IMR-90 (cell line): ENCODE measurements at regions not wholly inside any gene's neighbourhood (a gene's known extent, or its start where the extent isn't known, plus 50 kb on each side); places are given as distances from the start of the nearest gene placed in this dataset.

Experiments used
- ATAC-seq: fragments of 200-7000 bp; cut with Tn5 transposase; 2 replicates; pipeline ENCODE4 v1.9.1; 2020; ENCODE audit warnings: low read depth, mild to moderate bottlenecking, moderate library complexity
- BruUV-seq: library from RNA; stranded (reverse); fragments of 400-500 nt; replicated peaks from 2 replicates; lab custom pipeline; 2021; lab: Mats Ljungman, UMichigan
- CTCF ChIA-PET: fragments of 300-600 bp; formaldehyde crosslinking; extraction: SDS; loops from one replicate; lab custom pipeline; 2021; ENCODE audit warnings: antibody characterized with exemption; lab: Yijun Ruan, JAX
- POLR2A ChIA-PET: fragments of 300-600 bp; sonication (Branson Sonifier 250); formaldehyde crosslinking; loops from one replicate; lab custom pipeline; 2022; ENCODE audit warnings: antibody characterized with exemption; ENCODE audit not compliant: unreplicated experiment; lab: Charles Lee
- DNase-seq: peaks from one replicate; pipeline ENCODE4 v3.0.0; 2013
- H2AFZ ChIP-seq: replicated peaks from 2 replicates; pipeline ENCODE3; 2013; ENCODE audit warnings: low read length, mild to moderate bottlenecking; ENCODE audit not compliant: poor library complexity
- H2AK5ac ChIP-seq: 2 replicates; pipeline ENCODE4 v1.6.1; 2013; ENCODE audit warnings: low read depth, low read length, inconsistent platforms
- H2AK9ac ChIP-seq: replicated peaks from 2 replicates; pipeline ENCODE3; 2013; ENCODE audit warnings: mild to moderate bottlenecking, low read depth, low read length, moderate library complexity; ENCODE audit not compliant: poor library complexity
- H2BK120ac ChIP-seq: 2 replicates; pipeline ENCODE4 v1.6.1; 2013; ENCODE audit warnings: low read depth, low read length, inconsistent platforms
- H2BK15ac ChIP-seq: 3 replicates; pipeline ENCODE4 v1.6.1; 2013; ENCODE audit warnings: low read depth, low read length, inconsistent platforms
- H2BK20ac ChIP-seq: 2 replicates; pipeline ENCODE4 v1.6.1; 2013; ENCODE audit warnings: low read depth, mild to moderate bottlenecking, inconsistent platforms, low read length, moderate library complexity
- H2BK5ac ChIP-seq: 2 replicates; pipeline ENCODE4 v1.6.1; 2013; ENCODE audit warnings: mild to moderate bottlenecking, low read depth, low read length, inconsistent platforms; ENCODE audit not compliant: poor library complexity, severe bottlenecking
- H3K14ac ChIP-seq: replicated peaks from 2 replicates; pipeline ENCODE4 v1.6.1; 2013; ENCODE audit warnings: low read depth, low read length, inconsistent platforms
- H3K18ac ChIP-seq: 2 replicates; pipeline ENCODE4 v1.6.1; 2013; ENCODE audit warnings: low read depth, low read length, control low read depth
- H3K23ac ChIP-seq: 2 replicates; pipeline ENCODE4 v1.6.1; 2013; ENCODE audit warnings: low read depth, low read length, inconsistent platforms
- H3K27ac ChIP-seq: 2 replicates; pipeline ENCODE4 v1.5.1; 2013; ENCODE audit warnings: mild to moderate bottlenecking, control low read depth, low read length; ENCODE audit not compliant: insufficient read depth
- H3K27me3 ChIP-seq: 2 replicates; pipeline ENCODE4 v1.6.1; 2013; ENCODE audit warnings: low read length; ENCODE audit not compliant: control insufficient read depth, insufficient read depth
- H3K36me3 ChIP-seq: 2 replicates; pipeline ENCODE4 v1.6.1; 2013; ENCODE audit warnings: low read length, mixed read lengths; ENCODE audit not compliant: control insufficient read depth, insufficient read depth
- H3K4ac ChIP-seq: 2 replicates; pipeline ENCODE4 v1.6.1; 2013; ENCODE audit warnings: low read depth, low read length, inconsistent platforms
- H3K4me1 ChIP-seq: 2 replicates; pipeline ENCODE4 v1.6.1; 2013; ENCODE audit warnings: low read length, mixed read lengths; ENCODE audit not compliant: control insufficient read depth, insufficient read depth
- H3K4me2 ChIP-seq: 2 replicates; pipeline ENCODE4 v1.6.1; 2013; ENCODE audit warnings: low read depth, mild to moderate bottlenecking, control low read depth, low read length, moderate library complexity
- H3K4me3 ChIP-seq: 2 replicates; pipeline ENCODE4 v1.5.1; 2013; ENCODE audit warnings: low read depth, mild to moderate bottlenecking, control low read depth, low read length, moderate library complexity; ENCODE audit not compliant: insufficient read depth
- H3K56ac ChIP-seq: 2 replicates; pipeline ENCODE4 v1.6.1; 2013; ENCODE audit warnings: low read length, inconsistent platforms; ENCODE audit not compliant: insufficient read depth; ENCODE audit errors: extremely low read depth
- H3K79me1 ChIP-seq, 2 experiments: 2 replicates each; pipeline ENCODE4 v1.6.1; 2013; ENCODE audit warnings: low read length in 2 of 2, inconsistent platforms in 1 of 2, low read depth in 1 of 2
- H3K9ac ChIP-seq: 2 replicates; pipeline ENCODE4 v1.6.1; 2013; ENCODE audit warnings: low read depth, low read length, control low read depth
- H3K9me1 ChIP-seq: 2 replicates; pipeline ENCODE4 v1.6.1; 2013; ENCODE audit warnings: low read length, inconsistent platforms; ENCODE audit not compliant: insufficient read depth
- H3K9me3 ChIP-seq: 2 replicates; pipeline ENCODE4 v1.6.1; 2013; ENCODE audit warnings: low read length; ENCODE audit not compliant: control insufficient read depth, insufficient read depth
- H4K20me1 ChIP-seq: 2 replicates; pipeline ENCODE4 v1.6.1; 2013; ENCODE audit warnings: low read length, inconsistent platforms; ENCODE audit not compliant: insufficient read depth
- H4K5ac ChIP-seq: 2 replicates; pipeline ENCODE4 v1.6.1; 2013; ENCODE audit warnings: mild to moderate bottlenecking, low read depth, low read length, control low read depth
- H4K8ac ChIP-seq, 2 experiments: 2 replicates each; pipeline ENCODE4 v1.6.1; 2013; ENCODE audit warnings: low read depth in 2 of 2, low read length in 2 of 2, control low read depth in 1 of 2, inconsistent platforms in 1 of 2
- H4K91ac ChIP-seq: 2 replicates; pipeline ENCODE4 v1.6.1; 2013; ENCODE audit warnings: low read depth, low read length, inconsistent platforms; ENCODE audit not compliant: insufficient read depth
- BHLHE40 ChIP-seq: fragments of 150-350 bp; IDR thresholded peaks from 2 replicates; pipeline ENCODE4 v1.6.1; 2016; ENCODE audit warnings: mild to moderate bottlenecking, low read depth, low read length
- CHD1 ChIP-seq: IDR thresholded peaks from 2 replicates; pipeline ENCODE4 v1.6.1; 2012; ENCODE audit warnings: low read depth, low read length, improper control_type of control experiment
- ELK1 ChIP-seq: fragments of 150-350 bp; IDR thresholded peaks from 2 replicates; pipeline ENCODE4 v1.6.1; 2016; ENCODE audit warnings: low read depth, mild to moderate bottlenecking, low read length, moderate library complexity, borderline replicate concordance
- MAFK ChIP-seq: IDR thresholded peaks from 2 replicates; pipeline ENCODE4 v1.6.1; 2012; ENCODE audit warnings: low read depth, low read length, improper control_type of control experiment
- MXI1 ChIP-seq: IDR thresholded peaks from 2 replicates; pipeline ENCODE4 v1.6.1; 2012; ENCODE audit warnings: low read depth, mild to moderate bottlenecking, low read length, moderate library complexity, borderline replicate concordance
- NFE2L2 ChIP-seq: fragments of 150-350 bp; IDR thresholded peaks from 2 replicates; pipeline ENCODE4 v1.6.1; 2016; ENCODE audit warnings: low read depth, mild to moderate bottlenecking, low read length
- RAD21 ChIP-seq: IDR thresholded peaks from 2 replicates; pipeline ENCODE4 v1.6.1; 2012; ENCODE audit warnings: low read length, improper control_type of control experiment
- RFX5 ChIP-seq: IDR thresholded peaks from 2 replicates; pipeline ENCODE4 v1.8.0; 2012; ENCODE audit warnings: low read depth, mild to moderate bottlenecking, low read length, moderate library complexity
- SMC3 ChIP-seq: fragments of 150-350 bp; IDR thresholded peaks from 2 replicates; pipeline ENCODE4 v1.6.1; 2016; ENCODE audit warnings: low read depth, mild to moderate bottlenecking, antibody characterized with exemption, low read length, moderate library complexity
- USF2 ChIP-seq: fragments of 150-350 bp; IDR thresholded peaks from 2 replicates; pipeline ENCODE4 v1.6.1; 2017; ENCODE audit warnings: mild to moderate bottlenecking, antibody characterized with exemption, low read length, low read depth
- WGBS, 2 experiments: methylation state at CpG; one replicate each; pipeline versions ENCODE4 v1.1.5 to v1.1.7; 2013; ENCODE audit warnings: missing lambda C conversion rate in 2 of 2; ENCODE audit not compliant: insufficient read length in 1 of 2; ENCODE audit errors: extremely low coverage in 2 of 2; 5-methylcytosine and 5-hydroxymethylcytosine counted together
- dilution Hi-C: fragments of 300-500 bp; cut with HindIII; formaldehyde crosslinking; loops from one replicate; pipeline ENCODE4 v1.14.3; 2018; ENCODE audit warnings: low sequenced_read_pairs; ENCODE audit not compliant: unreplicated experiment
- in situ Hi-C: fragments of 300-500 bp; cut with MboI; formaldehyde crosslinking; loops from 3 replicates; pipeline ENCODE4 v1.14.3; 2019; ENCODE audit warnings: low sequenced_read_pairs, inconsistent platforms, mixed read lengths
- intact Hi-C: fragments of 100-400 bp; cut with micrococcal nuclease; formaldehyde crosslinking; loops from 2 replicates; pipeline ENCODE4 v1.10.0; 2022
- TF ChIP-seq, protein P1 (sequence below): conservative IDR thresholded peaks from 2 replicates; pipeline ENCODE4 v1.5.1; 2012; ENCODE audit warnings: mild to moderate bottlenecking, low read depth, low read length, improper control_type of control experiment

- TF ChIP-seq USF2, result no peak
- no peak for TF ChIP-seq CHD1
Observed at GRCh38 chr7:1341361-1342089, 108.9 kb downstream of the UNCX start (continued).

- WGBS, 2 experiments, result 43% methylated on average over 1 of the region's 12 CpGs; no CpG with 5 or more reads in 1 of the 2 experiments
- no TSS peak for BruUV-seq
- intact Hi-C loops, result no loop called here
- no peak overlapping the region for H3K14ac ChIP-seq
- H3K56ac ChIP-seq, result no peak overlapping the region
- no peak overlapping the region for H4K91ac ChIP-seq
- no peak overlapping the region for H4K8ac ChIP-seq
- H2BK20ac ChIP-seq, result no peak overlapping the region
- peaks cover 35% of the 10 kb centered on the region for H3K27me3 ChIP-seq
- no peak for DNase-seq
- H2AFZ ChIP-seq, result no peak overlapping the region
- H4K5ac ChIP-seq, result no peak overlapping the region
- no peaks in the 10 kb centered on the region for H3K9me1 ChIP-seq
- H3K9ac ChIP-seq, result no peak overlapping the region
- no peak for ATAC-seq
- H2BK120ac ChIP-seq, result no peak overlapping the region
- POLR2A ChIA-PET, result no interaction called here
- H2AK9ac ChIP-seq, result no peak overlapping the region
- H3K4ac ChIP-seq, result no peak overlapping the region
- no peaks in the 10 kb centered on the region for H3K4me1 ChIP-seq
- no peak overlapping the region for H2BK15ac ChIP-seq
- no peaks in the 10 kb centered on the region for H3K79me1 ChIP-seq
- H3K18ac ChIP-seq, result no peak overlapping the region
- no peaks in the 10 kb centered on the region for H3K36me3 ChIP-seq
- dilution Hi-C loops, result no loop called here
- H3K4me2 ChIP-seq, result no peak overlapping the region
- no peak overlapping the region for H2BK5ac ChIP-seq
- no peak overlapping the region for H3K23ac ChIP-seq
- CTCF ChIA-PET, result no interaction called here
- H3K9me3 ChIP-seq, result no peaks in the 10 kb centered on the region
- no peak overlapping the region for H2AK5ac ChIP-seq
- no peak overlapping the region for H3K27ac ChIP-seq
- no peak overlapping the region for H3K4me3 ChIP-seq
- H4K20me1 ChIP-seq, result no peaks in the 10 kb centered on the region
- in situ Hi-C loops, result no loop called here
- TF ChIP-seq RFX5 (no peak), BHLHE40 (no peak), USF2 (no peak), NFE2L2 (no peak), MAFK (no peak), MXI1 (no peak), SMC3 (no peak), ELK1 (no peak), RAD21 (no peak)
- TF ChIP-seq, protein P1, sequence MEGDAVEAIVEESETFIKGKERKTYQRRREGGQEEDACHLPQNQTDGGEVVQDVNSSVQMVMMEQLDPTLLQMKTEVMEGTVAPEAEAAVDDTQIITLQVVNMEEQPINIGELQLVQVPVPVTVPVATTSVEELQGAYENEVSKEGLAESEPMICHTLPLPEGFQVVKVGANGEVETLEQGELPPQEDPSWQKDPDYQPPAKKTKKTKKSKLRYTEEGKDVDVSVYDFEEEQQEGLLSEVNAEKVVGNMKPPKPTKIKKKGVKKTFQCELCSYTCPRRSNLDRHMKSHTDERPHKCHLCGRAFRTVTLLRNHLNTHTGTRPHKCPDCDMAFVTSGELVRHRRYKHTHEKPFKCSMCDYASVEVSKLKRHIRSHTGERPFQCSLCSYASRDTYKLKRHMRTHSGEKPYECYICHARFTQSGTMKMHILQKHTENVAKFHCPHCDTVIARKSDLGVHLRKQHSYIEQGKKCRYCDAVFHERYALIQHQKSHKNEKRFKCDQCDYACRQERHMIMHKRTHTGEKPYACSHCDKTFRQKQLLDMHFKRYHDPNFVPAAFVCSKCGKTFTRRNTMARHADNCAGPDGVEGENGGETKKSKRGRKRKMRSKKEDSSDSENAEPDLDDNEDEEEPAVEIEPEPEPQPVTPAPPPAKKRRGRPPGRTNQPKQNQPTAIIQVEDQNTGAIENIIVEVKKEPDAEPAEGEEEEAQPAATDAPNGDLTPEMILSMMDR, result no peak
Observed at GRCh38 chr7:1342090-1342640, 109.5 kb downstream of the UNCX start.
